Activated T-cell treated with anti-CD3 and anti-CD28 coated beads for 48 hours (primary cell): ENCODE measurements at regions not wholly inside any gene's neighbourhood (a gene's known extent, or its start where the extent isn't known, plus 50 kb on each side); places are given as distances from the start of the nearest gene placed in this dataset.
"Not testable (repeated sequence)": the region's sequence is repeated elsewhere in the genome, so short reads cannot be mapped to it uniquely, and the experiment has no call there.

ENCODE experiments used
- DNase-seq: peaks from one replicate; pipeline ENCODE4 v3.0.0-alpha.2; 2020; ENCODE audit warnings: low read depth

DNA sequence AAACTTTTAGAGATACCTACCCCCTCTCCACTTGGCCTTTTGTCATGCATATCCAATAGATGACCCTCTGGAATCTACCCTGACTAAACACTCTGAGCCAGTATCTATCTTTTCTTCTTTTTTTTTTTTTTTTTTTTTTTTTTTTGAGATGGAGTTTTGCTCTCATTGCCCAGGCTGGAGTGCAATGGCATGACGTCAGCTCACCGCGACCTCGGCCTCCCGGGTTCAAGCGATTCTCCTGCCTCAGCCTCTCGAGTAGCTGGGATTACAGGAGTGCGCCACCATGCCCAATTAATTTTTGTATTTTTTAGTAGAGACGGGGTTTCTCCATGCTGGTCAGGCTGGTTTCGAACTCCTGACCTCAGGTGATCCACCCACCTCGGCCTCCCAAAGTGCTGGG, 50.8 kb upstream of the GRIN2B start:
- not testable (repeated sequence) for DNase-seq

GRCh38 chr12:14043776-14044175, 62.4 kb upstream of the GRIN2B start:
- no peak for DNase-seq

DNA sequence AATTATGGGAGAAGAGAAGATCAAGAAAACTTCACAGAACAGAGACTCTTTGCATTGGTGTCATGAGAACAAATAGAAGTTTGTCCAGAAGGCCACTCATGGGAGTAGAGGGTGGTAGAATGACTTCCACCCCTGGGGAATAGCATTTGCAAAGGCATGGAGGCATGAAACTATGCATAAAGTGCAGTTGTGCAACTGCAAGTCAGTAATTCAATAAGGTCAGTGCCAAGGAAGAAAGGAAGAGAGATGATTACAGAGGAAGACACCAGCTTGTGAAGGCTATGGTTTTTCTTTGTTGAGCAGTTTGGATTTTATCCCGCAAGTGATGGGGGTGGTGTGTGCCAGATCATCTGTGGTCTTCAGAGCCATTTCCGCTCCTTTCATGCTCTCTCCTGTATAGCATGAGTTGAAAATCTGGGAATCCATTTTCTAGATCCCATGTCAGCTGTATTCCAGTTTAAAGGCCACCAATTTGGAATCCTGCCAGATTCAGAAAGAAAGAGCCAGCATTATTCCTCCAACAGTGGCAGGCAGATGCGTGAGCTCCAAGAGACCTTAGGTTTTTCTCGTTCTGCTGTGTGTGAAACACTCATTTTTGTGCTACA, 67.6 kb upstream of the GRIN2B start:
- DNase-seq, result no peak

GRCh38 chr12:14057895-14058294, 76.5 kb upstream of the GRIN2B start:
- DNase-seq, result no peak

GRCh38 chr12:14058717-14059116, 77.3 kb upstream of the GRIN2B start:
- DNase-seq, result no peak

DNA sequence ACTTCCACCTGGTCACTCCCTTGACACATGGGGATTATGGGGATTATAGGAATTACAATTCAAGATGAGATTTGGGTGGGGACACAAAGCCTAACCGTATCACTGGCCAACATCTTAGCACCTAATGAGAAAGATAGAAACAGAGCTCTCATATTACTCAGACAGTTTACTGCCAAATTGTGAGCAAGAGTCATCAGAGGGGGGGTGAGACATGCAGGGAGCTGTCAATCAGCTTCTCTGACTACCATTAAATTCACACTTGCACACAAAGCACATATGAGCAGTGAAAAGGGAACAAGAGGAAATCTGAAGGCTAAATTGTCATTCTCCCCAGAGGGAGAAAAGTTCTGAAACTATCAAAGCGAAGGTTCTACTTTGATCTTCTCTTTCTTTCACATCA, 78.1 kb upstream of the GRIN2B start:
- no peak for DNase-seq

DNA sequence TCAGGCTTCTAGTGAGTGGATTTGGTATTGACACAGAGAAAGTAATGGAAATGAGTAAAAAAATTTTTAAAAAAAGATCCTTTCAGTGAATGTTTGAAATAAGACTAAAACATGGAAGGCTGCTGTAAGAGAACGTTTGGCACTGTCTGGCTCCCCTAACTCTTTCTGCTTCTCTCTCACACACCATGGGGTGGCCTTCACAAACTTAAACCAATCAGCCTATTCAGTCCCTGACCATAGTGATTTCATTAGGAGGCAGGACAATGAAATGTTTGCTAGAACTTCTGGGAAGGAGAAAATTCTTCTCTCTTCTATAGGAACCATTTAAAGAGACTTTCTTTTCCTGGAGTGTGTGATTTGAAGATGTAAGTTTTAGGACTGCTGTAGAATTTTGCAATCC, 84.2 kb upstream of the GRIN2B start:
- no peak for DNase-seq

DNA sequence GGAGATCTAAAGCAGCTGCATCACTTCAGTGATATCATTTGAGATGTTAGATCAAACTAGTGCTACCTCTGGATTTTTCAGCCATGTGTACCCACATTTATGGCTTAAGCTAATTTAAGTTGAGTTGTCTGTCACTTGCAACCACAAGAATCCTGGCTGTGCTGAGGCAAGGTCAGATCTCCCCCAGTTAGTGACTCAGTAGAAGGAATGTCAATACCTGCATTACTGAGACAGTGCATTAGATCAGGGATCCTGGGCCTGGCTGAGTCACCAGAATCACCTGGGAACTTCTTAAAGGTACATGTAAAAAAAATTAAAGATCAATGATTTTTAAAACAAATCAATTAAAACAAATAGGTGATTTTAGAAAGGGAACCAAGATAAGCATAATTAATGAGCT, 84.6 kb upstream of the GRIN2B start:
- DNase-seq, result no peak

DNA sequence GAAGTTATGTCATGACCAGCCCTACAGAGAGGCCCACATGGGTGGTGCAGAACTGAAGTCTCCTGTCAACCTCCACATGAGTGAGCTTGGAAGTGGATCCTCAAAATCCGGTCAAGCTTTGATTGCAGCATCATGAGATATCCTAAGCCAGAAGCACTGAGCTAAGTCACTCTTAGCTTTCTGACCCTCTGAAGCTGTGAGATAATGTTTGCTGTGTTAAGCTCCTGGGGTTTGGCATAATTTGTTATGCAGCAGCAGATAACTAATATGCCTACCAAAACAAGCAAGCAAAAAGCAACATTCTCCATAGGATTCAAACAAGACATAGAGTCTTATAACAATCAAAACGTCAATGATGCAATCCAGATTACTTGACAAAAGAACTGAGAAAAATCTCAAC, 87.6 kb upstream of the GRIN2B start:
- DNase-seq, result no peak

GRCh38 chr12:14071833-14072232, 90.4 kb upstream of the GRIN2B start:
- DNase-seq, result no peak

DNA sequence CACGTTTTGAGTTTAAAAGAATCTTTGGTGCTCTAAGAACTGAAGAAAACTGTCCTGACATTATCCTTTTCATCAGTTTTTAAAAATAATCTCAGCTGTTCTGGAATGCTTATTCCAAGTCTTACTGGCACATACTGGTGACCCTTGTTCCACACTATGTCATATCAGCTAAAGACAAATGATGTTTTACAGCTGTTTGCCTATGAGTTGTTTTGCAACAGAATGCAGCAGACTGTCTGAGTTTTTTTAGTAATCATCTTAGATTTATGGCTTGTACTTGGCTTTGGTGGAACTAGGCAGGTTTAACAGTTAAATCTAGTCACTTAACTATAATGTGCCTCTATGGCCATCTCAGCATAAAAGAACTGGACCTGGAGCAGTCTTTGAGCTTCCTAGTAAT, 91.6 kb upstream of the GRIN2B start:
- DNase-seq, result no peak

GRCh38 chr12:14075797-14076393, 94.5 kb upstream of the GRIN2B start:
- no peak for DNase-seq

GRCh38 chr12:14076538-14076937, 95.1 kb upstream of the GRIN2B start:
- no peak for DNase-seq

- no peak for DNase-seq
Observed at GRCh38 chr12:14086838-14087237, 105.4 kb upstream of the GRIN2B start.

DNA sequence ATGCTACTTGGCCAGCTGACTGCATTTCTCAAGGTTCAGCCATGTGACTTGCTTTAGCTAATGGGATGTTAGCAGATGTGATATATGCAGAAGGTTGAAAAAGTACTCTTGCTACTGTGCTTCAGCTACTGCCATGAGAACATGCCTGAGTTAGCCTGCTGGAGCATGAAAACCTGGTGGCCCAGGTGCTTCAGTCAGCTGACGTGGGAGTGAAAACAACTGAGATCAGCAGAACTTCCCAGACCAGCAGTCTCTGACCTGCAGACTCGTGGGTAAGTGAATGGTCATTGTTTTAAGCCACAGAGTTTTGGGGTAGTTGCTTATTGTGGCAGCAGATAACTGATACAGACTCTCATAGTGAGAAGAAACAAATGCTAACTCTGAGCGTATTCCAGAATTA, 118.6 kb upstream of the GRIN2B start:
- DNase-seq, result no peak

GRCh38 chr12:14101556-14101955, 120.2 kb upstream of the GRIN2B start:
- DNase-seq, result not testable (repeated sequence)

DNA sequence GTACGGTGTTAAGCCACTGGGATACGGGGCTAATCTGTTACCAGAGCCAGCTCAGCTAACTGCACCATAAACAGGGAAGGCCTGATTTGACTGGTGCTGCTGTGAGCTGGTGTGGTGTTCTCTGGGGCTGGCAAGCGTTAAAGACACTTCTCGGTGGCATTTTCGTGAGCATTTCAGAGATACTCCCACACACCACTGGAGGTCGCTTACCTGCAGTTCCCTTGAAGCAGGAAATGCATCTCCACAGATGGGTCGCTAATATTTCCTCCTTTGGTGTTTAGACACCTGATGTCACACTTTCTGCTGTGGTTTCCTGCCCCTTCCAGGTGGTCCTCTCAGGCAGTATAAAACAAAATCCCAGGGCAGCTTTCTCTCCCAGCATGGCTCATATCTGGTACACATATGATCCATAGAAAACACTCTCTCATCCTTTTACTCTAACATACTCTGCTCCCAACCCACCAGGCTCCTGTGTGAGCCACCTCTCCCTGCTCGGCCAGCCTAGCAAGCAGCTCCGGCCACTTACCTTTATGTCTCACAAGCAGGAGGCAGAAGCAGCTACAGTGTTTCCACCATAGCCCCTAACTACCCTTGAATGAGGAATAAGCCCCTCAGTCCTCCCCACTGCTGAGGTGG, 129.9 kb upstream of the GRIN2B start:
- no peak for DNase-seq

- DNase-seq, result no peak
Observed at GRCh38 chr12:14113031-14113430, 131.6 kb upstream of the GRIN2B start.

DNA sequence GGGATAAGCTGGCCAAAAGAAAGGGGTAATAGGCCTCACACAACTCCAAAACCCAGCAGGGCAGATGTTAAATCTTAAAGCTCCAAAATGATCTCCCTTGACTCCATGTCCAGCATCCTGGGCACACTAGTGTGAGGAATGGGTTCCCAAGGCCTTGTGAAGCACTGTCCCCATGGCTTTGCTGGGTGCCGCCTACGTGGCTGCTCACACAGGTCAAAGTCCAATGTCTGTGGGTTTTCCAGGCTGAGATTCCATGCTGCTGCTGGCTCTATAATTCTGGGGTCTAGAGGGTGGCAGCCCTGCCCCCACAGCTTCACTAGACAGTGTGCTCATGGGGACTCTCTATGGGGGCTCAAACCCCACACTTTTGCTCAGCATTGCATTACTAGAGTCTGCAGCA, 145.3 kb upstream of the GRIN2B start:
- no peak for DNase-seq

GRCh38 chr12:14129611-14130195, 148.3 kb upstream of the GRIN2B start:
- DNase-seq, result no peak

- DNase-seq, result no peak
Observed at GRCh38 chr12:14135996-14136395, 154.6 kb upstream of the GRIN2B start.

- no peak for DNase-seq
Observed at GRCh38 chr12:14138495-14138894, 157.1 kb upstream of the GRIN2B start.

DNA sequence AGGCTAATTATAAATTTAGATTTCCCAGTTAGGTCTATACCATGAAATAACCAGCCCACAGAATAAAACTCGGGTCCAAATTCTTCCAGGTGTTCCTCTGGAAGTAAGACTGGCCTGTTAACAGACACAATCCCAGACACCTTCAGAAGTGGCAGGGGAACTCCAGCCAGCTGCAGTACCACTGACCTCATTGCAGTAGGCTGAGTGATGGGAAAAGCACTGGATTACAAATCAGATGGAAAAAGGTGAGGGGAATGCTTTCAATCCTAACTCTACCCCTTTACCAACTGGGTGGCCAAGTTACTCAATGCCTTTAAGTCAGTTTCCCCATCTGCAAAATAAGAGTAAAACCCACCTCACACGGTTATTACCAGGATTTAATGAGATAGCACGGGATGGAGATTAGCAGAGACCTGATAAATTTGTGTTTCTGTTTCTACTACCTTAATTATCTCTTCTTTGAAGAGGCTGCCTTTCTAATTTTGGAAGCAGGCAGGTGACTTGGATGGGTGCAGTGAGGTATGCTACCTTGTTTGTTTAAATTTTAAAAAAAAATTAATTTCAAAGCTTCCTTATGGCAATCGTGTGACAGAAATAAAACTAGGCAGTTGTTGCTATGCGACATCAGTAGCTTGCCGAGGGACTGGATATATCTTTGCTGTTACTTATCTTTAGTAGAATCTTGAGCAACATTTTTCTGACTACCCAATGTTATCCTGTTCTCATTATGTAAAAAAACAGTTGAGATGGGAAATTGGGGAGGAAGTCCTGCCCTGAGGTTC, 167.3 kb upstream of the GRIN2B start:
- no peak for DNase-seq
